ENCODE measurements at regions not wholly inside any gene's neighbourhood (a gene's known extent, or its start where the extent isn't known, plus 50 kb on each side); places are given as distances from the start of the nearest gene placed in this dataset.
A peak's percentile ranks its signal among the peaks of the same experiment; 100 is the strongest.

DNA sequence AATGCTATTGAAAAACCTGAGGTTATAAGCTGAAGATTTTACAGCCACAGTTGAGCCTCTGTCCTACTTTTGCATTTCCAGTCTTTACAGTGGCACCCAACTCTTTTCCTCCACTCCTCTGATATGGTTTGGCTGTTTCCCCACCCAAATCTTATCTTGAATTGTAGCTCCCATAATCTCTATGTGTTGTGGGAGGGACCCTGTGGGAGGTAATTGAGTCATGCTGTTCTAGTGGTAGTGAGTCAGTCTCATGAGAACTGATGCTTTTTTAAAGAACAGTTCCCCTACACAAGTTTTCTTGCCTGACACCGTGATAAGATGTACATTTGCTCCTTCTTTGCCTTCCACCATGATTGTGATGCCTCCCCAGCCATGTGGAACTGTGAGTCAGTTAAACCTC lies 646.1 kb upstream of the SEMA6A start:
- DNase-seq, result no peak

DNA sequence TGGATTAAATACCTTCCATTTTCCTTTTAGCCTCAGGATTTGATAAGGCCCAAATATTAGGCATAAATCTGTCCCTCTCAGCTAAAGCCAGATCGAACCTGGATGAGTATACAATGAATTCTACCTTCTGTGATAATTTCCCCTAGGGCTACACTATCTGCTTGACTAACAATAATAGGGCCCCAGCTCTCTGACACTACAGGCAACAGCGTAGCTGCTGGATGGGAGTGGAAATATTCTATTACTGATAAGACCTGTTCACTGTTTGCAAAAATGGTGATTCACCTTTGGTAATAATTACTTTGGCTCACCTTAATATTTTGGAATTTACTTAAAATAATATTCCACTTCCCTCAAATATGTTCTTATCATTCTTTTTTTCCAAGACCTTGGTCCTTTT lies 644.2 kb upstream of the SEMA6A start:
- no peak for DNase-seq

DNA sequence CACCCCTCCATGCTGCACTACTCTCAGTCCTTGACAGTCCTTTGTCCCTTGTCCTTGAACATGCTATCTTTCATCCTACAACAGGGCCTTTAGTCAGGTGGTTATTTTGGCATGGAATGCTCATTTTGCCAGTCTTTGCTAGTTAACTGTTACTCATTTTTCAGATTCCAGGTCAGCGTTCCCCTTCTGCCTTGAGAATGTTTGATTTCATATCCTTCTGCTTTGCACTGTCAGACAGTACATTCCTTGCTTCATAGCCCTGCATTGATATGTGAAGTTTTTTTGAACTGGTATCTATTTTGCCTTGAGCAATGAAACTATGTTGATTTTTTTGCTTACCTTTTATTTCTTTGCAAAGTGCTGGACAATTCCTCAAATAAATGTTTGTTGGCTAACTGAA lies 638.2 kb upstream of the SEMA6A start:
- no peak for DNase-seq

DNA sequence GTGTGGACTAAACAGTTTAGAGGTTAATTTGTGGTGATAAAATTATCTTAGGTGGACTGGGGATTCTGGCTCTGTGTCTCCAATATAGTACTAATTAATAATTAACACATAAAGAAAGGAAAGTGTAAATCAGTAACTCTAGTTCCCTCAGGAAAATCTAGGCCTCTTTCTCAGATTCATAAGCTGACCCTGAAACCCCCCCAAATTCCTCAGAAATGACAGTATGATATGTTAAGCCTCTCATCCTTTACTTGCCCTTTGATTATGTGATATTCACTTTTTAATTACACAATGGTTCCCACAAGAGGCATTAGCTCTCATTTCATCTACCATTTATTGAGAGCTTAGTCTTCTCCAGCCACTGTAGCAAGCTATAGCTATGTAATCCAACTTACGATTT lies 636.2 kb upstream of the SEMA6A start:
- no peak for DNase-seq

DNA sequence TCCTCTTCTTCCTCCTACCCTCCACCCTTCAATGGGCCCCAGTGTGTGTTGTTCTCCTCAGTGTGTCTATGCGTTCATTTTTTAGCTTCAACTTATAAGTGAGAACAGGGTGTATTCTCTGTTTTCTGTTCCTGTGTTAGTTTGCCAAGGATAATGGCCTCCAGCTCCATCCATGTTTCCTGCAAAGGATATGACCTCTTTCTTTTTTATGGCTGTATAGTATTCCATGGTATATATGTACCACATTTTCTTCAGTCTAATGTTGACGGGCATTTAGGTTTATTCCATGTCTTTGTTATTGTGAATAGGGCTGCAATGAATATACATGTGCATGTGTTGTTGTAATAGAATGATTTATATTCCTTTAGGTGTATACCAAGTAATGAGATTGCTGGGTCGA lies 634.9 kb upstream of the SEMA6A start:
- DNase-seq, result no peak

DNA sequence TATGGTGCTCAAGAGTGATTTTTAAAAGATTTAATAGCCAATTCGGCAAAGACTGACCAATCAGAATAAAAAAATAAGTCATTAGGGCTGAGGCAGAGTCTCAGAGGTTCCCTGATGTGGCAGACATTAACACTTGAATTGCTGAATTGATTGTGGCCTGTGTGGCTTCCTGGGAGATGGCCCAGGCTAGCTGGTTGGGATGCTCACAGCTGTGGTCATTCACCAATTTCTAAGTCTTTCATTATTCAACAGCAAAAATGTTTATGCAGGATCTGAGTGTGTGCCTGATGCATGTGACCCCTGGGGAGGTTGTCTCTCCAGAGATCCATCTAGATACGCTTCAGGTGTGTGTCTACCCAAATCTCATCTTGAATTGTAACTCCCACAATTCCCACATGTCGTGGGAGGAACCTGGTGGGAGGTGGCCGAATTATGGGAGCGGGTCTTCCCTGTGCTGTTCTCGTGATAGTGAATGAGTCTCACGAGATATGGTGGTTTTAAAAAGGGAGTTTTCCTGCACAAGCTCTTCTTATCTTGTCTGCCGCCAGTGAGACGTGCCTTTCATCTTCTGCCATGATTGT lies 632.6 kb upstream of the SEMA6A start:
- no peak for DNase-seq

DNA sequence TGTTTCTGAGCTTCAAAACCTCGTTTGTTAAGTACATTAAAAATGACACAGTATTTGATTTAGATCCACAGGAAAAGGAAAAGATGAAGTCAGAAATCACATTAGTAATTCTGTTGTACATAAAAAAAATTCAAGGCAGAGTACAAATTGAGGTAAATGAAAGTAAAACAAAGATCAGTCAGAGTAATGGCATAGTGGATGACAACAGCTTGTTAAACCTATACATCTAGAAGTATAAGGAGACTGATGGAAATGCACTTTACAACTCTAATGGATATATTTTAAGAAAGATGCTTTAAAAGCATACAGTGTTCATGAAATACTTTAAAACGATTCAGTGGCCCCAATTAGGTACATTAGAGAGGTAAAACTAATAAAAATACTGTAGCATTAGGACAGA lies 631.3 kb upstream of the SEMA6A start:
- DNase-seq, result no peak

DNA sequence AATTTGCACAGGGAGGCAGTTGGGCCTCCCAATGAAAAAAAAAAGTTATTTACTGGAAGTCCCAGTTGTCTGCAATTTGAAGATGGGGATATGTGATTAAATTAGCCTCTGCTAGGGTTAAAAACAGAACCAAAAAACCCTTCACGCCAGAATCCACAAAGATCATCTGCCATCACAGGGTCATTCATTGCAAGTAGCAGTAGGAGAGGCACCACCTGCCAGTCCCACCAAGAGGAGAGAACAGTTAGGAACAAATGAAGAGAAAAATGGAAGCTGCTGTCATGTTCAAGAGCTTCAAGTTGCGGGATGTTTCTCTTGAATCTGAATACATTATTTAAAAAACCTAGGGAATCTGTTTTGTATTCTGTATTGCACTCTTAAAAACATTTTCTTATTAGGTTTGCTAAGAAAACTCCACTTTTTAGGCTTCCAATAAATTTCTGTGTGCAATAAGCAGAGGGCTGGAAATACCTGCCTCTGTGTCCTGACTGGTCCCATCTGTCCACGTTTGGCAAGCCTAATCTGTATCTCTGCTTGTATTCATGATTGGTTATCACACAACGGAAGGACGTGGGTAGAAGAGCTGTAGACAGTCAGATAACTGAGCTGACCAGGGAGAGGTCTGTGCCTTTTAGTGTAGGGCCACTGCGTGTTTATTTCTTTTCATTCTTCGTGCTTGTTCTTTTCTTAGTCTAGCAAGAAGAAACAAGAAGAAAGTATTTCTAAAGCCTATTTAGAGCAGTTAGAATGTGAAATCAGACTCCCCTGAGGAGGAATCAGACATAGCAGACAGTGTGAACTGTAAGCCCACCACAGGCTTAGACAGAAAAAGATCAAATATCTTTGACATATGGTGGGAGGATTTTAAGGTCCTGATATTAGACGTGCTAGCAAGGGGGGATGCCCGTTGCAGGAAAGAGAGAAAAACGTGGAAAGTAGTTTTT lies 630.6 kb upstream of the SEMA6A start:
- no peak for DNase-seq

DNA sequence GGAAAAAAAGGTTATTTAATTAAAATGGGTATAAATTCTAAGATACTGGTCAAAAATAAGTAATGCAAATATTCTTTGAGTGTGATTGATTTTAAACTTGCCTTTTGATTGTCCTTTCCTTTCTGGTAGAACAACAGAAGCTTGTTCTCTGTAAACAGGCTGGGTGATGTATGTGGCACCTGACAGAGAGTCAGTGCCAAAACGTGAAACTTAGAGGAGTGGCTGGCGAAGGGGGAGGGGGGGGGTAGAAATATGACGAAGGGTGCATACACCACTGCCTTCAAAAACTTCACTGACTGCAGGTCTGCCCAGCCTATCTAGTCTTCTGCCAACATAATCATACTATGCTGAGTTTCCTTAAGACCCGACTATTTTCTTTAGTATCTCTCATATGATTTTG lies 629.8 kb upstream of the SEMA6A start:
- DNase-seq, result no peak

DNA sequence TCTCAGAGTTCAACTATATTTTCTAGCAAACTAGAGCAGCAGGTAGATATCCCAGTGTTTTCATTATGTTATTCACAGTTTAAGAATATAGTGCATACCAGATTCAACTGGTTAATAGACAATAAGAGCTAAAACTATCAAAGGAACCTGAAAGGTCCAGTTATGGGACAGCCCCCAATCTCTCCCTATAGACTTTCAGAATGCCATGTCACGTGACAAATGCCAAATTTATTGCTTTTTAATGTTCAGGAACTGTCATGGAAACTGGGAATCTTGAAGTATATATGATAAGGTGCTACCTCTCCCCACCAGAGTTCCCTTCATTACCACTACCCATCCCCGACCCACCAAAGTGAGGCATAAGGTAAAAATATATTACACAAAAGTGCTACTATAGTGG lies 629.0 kb upstream of the SEMA6A start:
- DNase-seq, result no peak

DNA sequence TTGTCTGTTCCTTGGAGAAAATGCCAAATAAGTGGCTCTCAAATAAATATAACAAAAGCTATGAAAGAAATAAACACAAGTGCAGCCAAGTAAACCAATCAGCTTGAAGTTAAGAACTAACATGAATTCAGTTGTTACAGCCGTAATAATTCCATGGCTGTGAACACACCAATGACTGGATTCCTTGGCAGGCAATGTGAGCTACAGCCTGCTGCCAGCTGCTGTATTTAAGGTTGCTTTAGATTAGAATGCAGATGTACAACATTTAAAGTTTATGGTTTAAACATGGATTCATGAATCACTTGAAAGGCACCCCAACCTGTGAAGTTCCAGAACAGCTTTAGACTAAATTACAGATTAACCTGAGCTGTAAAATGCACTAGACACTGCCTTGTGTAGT lies 626.4 kb upstream of the SEMA6A start:
- peak; percentile 48 for DNase-seq

DNA sequence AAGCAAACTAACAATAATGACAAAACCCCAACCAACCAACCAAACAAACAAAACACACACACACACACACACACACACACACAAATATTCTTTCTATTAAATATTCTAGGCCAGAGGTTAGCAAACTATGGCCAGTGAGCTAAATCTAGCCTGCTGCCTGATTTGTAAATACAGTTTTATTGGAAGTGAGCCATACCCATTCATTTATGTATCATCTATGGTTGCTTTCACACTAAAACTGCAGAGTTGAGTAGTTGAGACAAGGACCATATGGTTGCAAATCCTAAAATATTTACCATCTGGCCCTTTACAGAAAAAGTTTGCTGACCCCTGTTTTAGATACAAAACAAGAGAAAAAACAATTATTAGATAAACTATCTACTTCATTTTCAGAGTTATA lies 620.5 kb upstream of the SEMA6A start:
- no peak for DNase-seq

DNA sequence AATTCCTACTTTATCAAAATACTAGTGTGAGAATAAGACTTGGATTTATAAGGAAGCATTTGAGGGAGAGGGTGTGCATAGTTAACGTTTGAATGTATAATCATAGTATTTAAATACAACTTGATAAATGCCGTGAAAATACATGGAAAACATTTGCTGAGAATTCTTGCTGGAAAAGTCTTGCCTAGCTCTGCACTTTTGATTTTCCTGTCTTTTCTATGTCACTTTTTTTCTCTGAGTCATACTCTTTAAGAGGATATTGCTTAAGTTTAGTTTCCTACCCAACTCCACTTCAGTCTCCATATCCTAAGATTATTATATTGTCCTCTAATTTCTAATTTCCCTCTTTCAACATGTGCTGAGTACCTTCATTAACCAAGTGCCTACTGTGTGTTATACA lies 616.6 kb upstream of the SEMA6A start:
- no peak for DNase-seq

DNA sequence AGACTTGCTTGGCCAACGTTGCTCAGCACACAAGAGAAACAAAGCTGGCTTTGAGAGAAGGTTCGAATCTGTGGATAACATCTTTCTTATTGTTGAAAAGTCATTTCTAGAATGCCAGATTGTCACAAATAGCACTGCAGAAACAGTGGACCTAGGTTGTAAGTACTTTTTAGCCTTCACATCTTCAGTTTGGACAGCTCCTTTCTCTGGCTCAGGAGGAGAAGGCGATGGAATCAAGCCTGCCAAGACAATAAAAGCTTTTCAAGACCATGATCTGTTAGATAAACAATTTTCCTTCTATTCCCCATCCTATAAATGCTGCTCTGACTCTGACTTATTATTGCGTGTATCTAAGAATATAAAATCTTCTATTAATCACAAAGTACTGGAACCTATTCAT lies 615.2 kb upstream of the SEMA6A start:
- DNase-seq, result no peak

DNA sequence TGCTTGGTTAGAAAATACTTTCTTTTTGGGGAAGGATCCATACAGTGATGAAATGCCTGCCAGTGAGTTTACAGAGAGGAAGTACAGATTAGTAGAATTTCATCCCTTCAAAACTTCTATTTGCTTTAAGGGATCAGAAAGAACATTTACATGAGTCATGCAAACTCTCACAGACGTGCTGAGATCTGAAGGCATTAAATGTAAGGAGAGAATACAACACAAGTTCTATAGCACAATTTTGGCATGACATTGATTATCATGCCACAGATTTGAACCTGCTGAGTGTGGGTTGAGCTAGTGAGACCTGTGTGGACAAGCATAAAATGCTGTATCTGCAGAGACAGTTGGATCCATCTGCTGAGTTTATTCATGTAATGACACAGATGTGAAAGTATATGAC lies 613.6 kb upstream of the SEMA6A start:
- DNase-seq, result no peak

DNA sequence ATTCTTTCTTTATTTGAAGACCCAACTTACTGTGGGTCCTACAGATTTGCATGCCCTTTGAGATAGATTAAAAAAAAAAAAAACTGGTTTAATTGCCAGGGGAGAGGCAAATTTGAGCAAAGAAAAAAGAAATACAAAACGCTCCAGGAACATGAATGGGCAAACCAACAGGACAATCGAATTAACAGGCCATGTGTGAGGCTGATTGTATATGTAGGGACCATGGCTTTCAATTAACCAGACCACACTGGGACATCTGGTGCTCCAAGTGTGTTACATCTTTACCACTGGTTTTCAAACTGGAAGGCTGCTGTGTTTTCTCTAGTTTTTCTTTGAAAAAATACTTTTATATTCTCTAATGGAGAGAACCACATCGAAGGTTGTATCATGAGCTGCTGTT lies 612.1 kb upstream of the SEMA6A start:
- DNase-seq, result no peak

DNA sequence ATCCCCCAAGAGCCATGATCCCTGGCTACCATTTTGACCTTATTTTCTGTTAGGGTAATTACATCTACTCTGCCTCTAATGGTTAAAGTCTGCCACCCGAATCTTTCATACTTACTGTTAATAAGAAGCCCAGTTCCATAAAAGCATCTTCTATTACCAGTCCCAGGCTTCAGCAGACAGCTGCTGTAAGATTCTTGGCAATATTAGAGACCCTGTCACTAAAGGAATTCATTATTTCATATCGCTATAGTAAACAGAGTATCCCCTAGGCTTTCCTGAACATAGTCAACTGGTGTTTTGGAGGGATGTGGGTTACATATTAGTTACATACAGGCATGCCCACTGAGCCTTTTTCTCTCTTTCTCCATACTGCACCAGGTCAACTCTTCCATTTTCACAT lies 608.7 kb upstream of the SEMA6A start:
- DNase-seq, result no peak

DNA sequence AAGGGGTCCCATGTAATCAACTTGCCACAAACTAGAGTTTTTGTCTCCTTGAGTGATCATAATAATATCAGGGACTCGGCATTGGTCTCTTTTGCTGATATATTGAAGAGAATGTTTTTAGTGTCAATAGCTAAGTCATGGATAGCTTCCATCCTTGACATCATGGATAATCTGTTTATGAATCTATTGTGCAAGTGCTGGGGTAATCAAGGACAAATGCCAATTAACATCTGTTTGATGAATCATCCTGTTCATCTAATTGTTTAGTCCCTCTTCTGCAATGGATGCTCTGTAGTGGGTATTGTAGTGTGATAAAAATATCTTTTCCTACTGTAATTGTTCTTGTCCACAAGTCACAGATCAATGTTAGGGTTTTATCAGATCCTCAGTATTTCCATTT lies 607.5 kb upstream of the SEMA6A start:
- DNase-seq, result no peak

DNA sequence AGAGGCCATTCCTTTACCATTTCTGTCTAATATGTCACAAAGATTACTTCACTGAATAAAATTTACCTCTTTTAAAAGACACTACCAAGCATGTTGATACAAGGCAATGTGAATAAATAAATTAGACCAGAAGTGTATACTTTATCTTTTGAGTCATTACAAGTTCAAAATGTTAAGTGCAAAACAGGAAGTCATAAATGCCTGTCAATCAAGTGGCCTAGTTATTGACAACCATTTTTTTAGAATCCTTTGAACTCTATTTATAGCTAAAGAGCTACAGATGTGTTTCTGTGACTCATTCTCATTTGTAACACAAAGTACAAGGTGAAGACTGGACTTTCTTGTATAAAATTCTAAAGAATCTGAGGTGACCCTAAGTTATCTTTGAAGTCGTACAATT lies 602.7 kb upstream of the SEMA6A start:
- no peak for DNase-seq

DNA sequence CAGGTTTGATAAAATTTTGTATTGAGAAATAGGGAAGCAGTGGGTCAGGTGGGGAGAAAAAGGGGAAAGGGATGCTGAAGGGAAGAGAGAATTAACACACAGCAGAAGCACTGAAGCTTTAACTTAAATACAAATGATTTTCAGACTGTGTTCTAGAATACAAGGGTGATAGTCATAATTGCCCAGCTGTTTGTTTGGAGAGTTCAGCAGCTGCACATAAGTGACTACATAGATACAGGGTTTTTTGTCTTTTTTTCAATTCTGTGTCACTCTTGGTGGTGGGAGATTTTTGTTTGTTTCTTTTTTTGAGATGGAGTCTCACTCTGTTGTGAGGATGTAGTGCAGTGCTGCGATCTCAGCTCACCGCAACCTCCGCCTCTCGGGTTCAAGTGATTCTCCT lies 590.4 kb upstream of the SEMA6A start:
- DNase-seq, result no peak

DNA sequence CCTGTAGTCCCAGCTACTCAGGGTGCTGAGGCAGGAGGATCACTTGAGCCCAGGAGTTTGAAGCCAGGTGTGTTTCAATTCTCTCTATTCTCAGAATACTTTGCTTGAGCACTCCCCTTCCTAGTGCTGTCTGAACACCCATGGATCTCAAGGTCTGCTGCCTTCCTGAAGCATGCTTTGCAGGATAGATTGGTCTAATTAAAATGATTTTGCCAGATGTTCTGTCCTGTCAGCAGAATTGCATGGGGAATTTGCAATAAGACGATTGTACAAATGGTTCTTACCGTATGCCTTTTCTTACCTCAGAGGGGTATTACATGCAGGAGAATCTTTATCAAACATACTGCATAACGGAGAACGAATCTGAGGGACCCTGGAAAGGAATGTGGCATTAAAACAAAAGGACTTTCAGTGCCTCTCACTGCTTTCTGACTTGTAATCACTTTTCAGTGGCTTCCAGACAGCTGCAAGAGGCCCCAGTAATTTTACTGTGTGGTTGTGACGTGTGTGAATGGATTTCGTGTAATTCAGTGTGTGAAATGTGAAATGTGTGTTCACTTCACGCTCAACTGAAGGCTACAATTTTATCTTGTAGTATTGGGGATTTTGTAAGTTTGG lies 587.2 kb upstream of the SEMA6A start:
- peak; percentile 14 for DNase-seq

DNA sequence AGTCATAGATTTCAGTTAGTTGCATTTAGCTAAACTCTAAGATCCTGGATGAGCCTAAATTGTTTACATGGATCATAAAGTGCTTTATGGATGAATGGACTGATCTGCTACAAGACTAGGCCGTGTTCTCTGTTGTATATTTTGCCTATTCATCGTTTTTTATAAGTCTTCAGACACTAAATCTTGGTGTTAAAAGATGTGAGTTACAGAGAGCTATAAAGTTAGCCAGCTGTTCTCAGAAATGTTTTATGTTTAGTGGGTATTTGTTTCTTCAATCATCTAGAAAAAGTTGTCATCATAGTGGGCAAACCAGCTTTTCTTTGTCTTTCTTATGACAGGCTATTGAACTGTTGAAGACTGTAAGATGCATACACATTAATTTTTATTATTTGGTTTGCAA lies 585.8 kb upstream of the SEMA6A start:
- DNase-seq, result no peak

DNA sequence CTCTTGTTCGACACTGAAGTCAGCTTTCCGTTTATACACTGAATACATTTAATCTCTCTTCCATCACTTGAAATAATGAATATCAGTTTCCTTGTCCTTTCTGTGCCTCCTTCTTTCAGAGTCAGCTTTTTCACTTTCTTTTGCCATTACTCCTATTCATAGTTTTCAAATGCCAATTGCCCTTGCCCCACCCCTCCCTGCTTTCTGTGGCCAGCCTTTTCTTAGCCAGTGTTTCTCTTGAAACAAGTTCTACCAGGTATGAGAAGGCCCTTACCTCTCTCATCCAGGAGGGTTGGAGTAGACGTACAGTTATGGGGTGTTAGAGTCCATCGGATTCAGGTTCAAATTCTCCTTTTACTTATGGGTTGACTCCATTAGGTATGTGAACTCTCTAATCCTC lies 574.7 kb upstream of the SEMA6A start:
- no peak for DNase-seq

Data from muscle of arm (tissue), 1 donor.